Fibroblast of the aortic adventitia (primary cell): ENCODE measurements at regions not wholly inside any gene's neighbourhood (a gene's known extent, or its start where the extent isn't known, plus 50 kb on each side); places are given as distances from the start of the nearest gene placed in this dataset.

ENCODE experiments used
- DNase-seq: peaks from one replicate; pipeline ENCODE4 v3.0.0-alpha.2; 2010; ENCODE audit warnings: low read depth
- H3K4me3 ChIP-seq: 2 replicates; pipeline ENCODE4 v1.5.1; 2011; ENCODE audit warnings: low read depth, mild to moderate bottlenecking, control low read depth, low read length, moderate library complexity
- CTCF ChIP-seq: IDR thresholded peaks from 2 replicates; pipeline ENCODE4 v1.5.1; 2011; ENCODE audit warnings: mild to moderate bottlenecking, low read length, control low read depth, inconsistent platforms; ENCODE audit not compliant: insufficient read depth

DNA sequence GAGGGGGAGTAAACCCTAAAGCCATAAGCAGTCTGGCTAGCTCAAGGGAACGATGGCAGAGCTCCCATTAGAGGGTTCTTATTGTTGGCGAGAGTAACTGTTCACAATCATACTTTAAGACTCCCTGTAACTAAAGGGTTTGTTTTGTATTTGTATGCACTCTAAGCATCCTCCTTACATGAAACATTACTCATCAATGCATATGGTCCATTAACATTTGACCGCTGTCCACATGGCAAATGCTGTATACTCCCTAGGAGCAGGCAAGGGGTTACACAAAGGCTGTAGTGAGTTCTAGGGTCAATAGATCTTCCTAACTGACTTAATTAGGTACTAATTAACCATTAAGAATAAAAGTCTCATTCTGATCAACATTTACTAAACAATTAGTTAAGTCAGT lies 95.3 kb upstream of the MRPS30 start:
- H3K4me3 ChIP-seq = no peak overlapping the region
- no peak for TF ChIP-seq CTCF
- no peak for DNase-seq

DNA sequence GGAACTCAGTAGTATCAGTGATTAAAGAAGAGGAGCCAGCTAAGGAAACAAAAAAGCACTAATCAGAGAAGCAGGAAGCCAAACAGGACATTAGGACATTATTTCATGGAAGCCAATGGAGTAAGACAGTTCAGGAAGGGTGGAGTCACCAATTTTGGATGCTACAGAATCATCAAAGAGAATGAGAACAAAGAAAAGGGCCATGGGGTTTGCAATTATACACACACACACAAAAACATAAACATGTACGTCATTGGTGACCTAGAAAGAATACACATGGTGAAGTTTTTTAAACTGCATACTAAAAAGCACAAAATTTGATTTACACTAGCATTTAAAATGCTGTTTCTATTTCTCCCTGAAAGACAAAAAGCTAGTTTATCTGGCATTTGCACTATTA lies 96.8 kb upstream of the MRPS30 start:
- TF ChIP-seq CTCF = no peak
- no peak for DNase-seq

DNA sequence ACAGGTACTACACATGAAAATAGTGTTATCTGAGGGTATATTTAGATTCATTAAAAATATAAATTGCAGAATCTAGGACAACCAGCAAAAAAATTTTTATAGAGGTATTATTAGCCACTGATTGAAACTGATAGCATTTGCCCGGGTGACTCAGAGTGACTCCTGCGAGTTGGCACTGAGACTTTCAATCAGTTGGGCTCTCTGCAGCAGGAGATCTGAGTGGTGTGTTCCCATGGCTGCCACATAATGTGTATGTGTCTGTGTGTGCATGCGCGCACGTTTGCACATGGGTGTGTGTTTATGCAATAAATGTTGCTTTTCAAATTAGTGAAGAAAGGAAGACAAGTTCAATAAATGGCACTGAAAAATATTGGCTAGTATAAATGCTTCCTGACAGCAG lies 100.1 kb upstream of the MRPS30 start:
- TF ChIP-seq CTCF = no peak
- DNase-seq = no peak
- H3K4me3 ChIP-seq = no peak overlapping the region

More for the DNA sequence above, 96.8 kb upstream of the MRPS30 start:
- no peak overlapping the region for H3K4me3 ChIP-seq

DNA sequence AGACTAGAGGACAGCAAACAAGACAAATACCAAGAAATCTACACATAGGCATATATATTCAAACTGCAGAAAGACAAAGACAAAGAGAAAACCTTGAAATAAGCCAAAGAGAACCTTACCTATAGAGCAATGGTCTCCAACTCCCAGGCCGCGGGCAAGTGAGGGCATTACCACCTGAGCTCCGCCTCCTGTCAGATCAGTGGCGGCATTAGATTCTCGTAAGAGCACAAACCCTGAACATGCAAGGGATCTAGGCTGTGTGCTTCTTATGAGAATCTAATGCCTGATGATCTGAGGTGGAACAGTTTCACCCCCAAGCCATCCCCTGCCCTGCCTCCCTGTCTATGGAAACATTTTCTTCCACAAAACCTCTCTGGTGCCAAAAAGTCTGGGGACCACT lies 101.0 kb upstream of the MRPS30 start:
- no peak overlapping the region for H3K4me3 ChIP-seq
- no peak for TF ChIP-seq CTCF
- no peak for DNase-seq

DNA sequence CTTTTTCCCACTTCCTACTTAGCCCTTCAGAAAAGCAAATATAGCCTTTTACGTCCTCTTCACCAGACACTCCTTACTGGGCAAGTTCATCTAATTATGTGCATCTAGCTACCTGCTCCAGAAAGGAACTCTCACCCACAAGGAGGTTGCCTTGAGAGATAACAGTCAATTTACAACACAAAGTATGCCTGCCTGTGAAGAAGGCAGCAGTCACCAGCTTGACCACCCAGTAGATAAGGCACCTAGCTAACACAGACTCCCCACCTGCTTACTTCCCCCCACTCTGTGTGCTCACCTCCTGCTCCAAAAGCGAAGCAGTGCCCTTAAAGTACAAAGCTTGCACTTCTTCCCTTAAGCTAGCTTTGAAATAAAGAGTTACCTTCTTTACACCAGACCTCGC lies 111.7 kb upstream of the MRPS30 start:
- TF ChIP-seq CTCF = no peak
- H3K4me3 ChIP-seq = no peak overlapping the region
- no peak for DNase-seq

GRCh38 chr5:44695259-44695658 lies 113.5 kb upstream of the MRPS30 start:
- DNase-seq = no peak
- TF ChIP-seq CTCF = no peak
- H3K4me3 ChIP-seq = no peak overlapping the region

DNA sequence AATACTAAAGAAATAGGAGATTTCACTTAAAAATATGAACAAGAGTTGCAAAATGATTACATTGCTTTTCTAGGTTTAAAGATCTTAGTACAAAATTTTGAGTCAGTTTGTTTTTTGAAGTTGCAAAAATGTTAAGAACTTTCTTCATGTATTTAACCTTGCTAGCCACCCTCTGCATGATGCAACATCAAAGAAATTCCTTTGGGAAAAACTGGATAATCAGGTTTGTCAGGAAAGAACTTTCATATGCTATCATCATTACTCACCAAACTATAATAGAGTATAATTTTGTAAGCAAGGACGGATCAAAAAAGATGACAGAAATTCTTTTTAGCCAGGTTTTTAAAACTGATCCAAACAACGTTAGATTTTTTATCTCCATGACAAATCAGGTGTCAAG lies 116.9 kb upstream of the MRPS30 start:
- DNase-seq = peak; percentile 5
- TF ChIP-seq CTCF = no peak
- no peak overlapping the region for H3K4me3 ChIP-seq
